ENCODE measurements at regions not wholly inside any gene's neighbourhood (a gene's known extent, or its start where the extent isn't known, plus 50 kb on each side); places are given as distances from the start of the nearest gene placed in this dataset.

GRCh38 chr1:232249861-232250777 is 379.8 kb downstream of the SIPA1L2 start:
- DNase-seq (ENCODE audit: low read depth): no peak
- TF ChIP-seq CTCF (conservative IDR thresholded peaks at IDR 0.05; ENCODE audit: low read depth, low read length): no peak
- H3K4me3 ChIP-seq (ENCODE audit: low read depth, low read length): no peak overlapping the region

- no peak overlapping the region for H3K4me3 ChIP-seq (ENCODE audit: low read depth, low read length)
- no peak for TF ChIP-seq CTCF (conservative IDR thresholded peaks at IDR 0.05; ENCODE audit: low read depth, low read length)
- DNase-seq (ENCODE audit: low read depth): peak; percentile 45
These were observed 380.6 kb downstream of the SIPA1L2 start for GRCh38 chr1:232249339-232249738.

- no peak for TF ChIP-seq CTCF (conservative IDR thresholded peaks at IDR 0.05; ENCODE audit: low read depth, low read length)
- no peak overlapping the region for H3K4me3 ChIP-seq (ENCODE audit: low read depth, low read length)
- no peak for DNase-seq (ENCODE audit: low read depth)
These were observed 381.6 kb downstream of the SIPA1L2 start for GRCh38 chr1:232248276-232248820.

- no peak overlapping the region for H3K4me3 ChIP-seq (ENCODE audit: low read depth, low read length)
- DNase-seq (ENCODE audit: low read depth): no peak
- no peak for TF ChIP-seq CTCF (conservative IDR thresholded peaks at IDR 0.05; ENCODE audit: low read depth, low read length)
These were observed 382.3 kb downstream of the SIPA1L2 start for GRCh38 chr1:232247669-232248068.

GRCh38 chr1:232244426-232244825 is 385.5 kb downstream of the SIPA1L2 start:
- no peak for DNase-seq (ENCODE audit: low read depth)
- TF ChIP-seq CTCF (conservative IDR thresholded peaks at IDR 0.05; ENCODE audit: low read depth, low read length): no peak
- H3K4me3 ChIP-seq (ENCODE audit: low read depth, low read length): no peak overlapping the region

GRCh38 chr1:232239998-232240397 is 389.9 kb downstream of the SIPA1L2 start:
- TF ChIP-seq CTCF (conservative IDR thresholded peaks at IDR 0.05; ENCODE audit: low read depth, low read length): no peak
- H3K4me3 ChIP-seq (ENCODE audit: low read depth, low read length): no peak overlapping the region
- no peak for DNase-seq (ENCODE audit: low read depth)

Measured in choroid plexus epithelial cell (primary cell).